DMS114 treated with DMSO at 0.1 percent for 48 hours (cell line): ENCODE measurements at regions not wholly inside any gene's neighbourhood (a gene's known extent, or its start where the extent isn't known, plus 50 kb on each side); places are given as distances from the start of the nearest gene placed in this dataset.

Source experiments
- DNase-seq: peaks from one replicate; lab custom pipeline; 2025; ENCODE audit not compliant: unreplicated experiment; lab: John Stamatoyannopoulos, UW

GRCh38 chr7:94054130-94054529 lies 50.0 kb upstream of the BET1 start:
- DNase-seq: no peak

GRCh38 chr7:94055963-94056362 lies 51.8 kb upstream of the BET1 start:
- no peak for DNase-seq

GRCh38 chr7:94056796-94057207 lies 52.6 kb upstream of the BET1 start:
- no peak for DNase-seq

- no peak for DNase-seq
Observed at GRCh38 chr7:94057955-94058354, 53.8 kb upstream of the BET1 start.

GRCh38 chr7:94059746-94060145 lies 55.6 kb upstream of the BET1 start:
- no peak for DNase-seq

- DNase-seq: no peak
Observed at GRCh38 chr7:94060752-94061151, 56.6 kb upstream of the BET1 start.

- DNase-seq: no peak
Observed at GRCh38 chr7:94061326-94061725, 57.2 kb upstream of the BET1 start.

- no peak for DNase-seq
Observed at GRCh38 chr7:94062372-94062771, 58.2 kb upstream of the BET1 start.

GRCh38 chr7:94064541-94065191 lies 60.5 kb upstream of the BET1 start:
- no peak for DNase-seq

GRCh38 chr7:94067047-94067446 lies 62.9 kb upstream of the BET1 start:
- no peak for DNase-seq

- DNase-seq: no peak
Observed at GRCh38 chr7:94067506-94067905, 63.4 kb upstream of the BET1 start.

- DNase-seq: no peak
Observed at GRCh38 chr7:94069162-94069739, 65.1 kb upstream of the BET1 start.

GRCh38 chr7:94080551-94080950 lies 76.4 kb upstream of the BET1 start:
- DNase-seq: no peak

- DNase-seq: no peak
Observed at GRCh38 chr7:94082126-94082525, 78.0 kb upstream of the BET1 start.

GRCh38 chr7:94087664-94088352 lies 83.7 kb upstream of the BET1 start:
- DNase-seq: peak; percentile 17

- no peak for DNase-seq
Observed at GRCh38 chr7:94088560-94088959, 84.4 kb upstream of the BET1 start.

GRCh38 chr7:94089806-94090205 lies 85.7 kb upstream of the BET1 start:
- no peak for DNase-seq

GRCh38 chr7:94092980-94093379 lies 88.8 kb upstream of the BET1 start:
- no peak for DNase-seq

- no peak for DNase-seq
Observed at GRCh38 chr7:94094298-94094697, 90.1 kb upstream of the BET1 start.

- no peak for DNase-seq
Observed at GRCh38 chr7:94095316-94096009, 91.3 kb upstream of the BET1 start.

- no peak for DNase-seq
Observed at GRCh38 chr7:94099679-94100078, 95.5 kb upstream of the BET1 start.
